ENCODE measurements at regions not wholly inside any gene's neighbourhood (a gene's known extent, or its start where the extent isn't known, plus 50 kb on each side); places are given as distances from the start of the nearest gene placed in this dataset.
"Not testable (repeated sequence)": the region's sequence is repeated elsewhere in the genome, so short reads cannot be mapped to it uniquely, and the experiment has no call there.

- no peak for DNase-seq
Measured at GRCh38 chr2:64745562-64745961, 91.8 kb upstream of the SERTAD2 start.

GRCh38 chr2:64747690-64748091 is 94.0 kb upstream of the SERTAD2 start:
- DNase-seq = not testable (repeated sequence)

GRCh38 chr2:64748147-64748546 is 94.4 kb upstream of the SERTAD2 start:
- no peak for DNase-seq

- no peak for DNase-seq
Measured at GRCh38 chr2:64748561-64748960, 94.8 kb upstream of the SERTAD2 start.

- no peak for DNase-seq
Measured at GRCh38 chr2:64749446-64749845, 95.7 kb upstream of the SERTAD2 start.

GRCh38 chr2:64750001-64750816 is 96.5 kb upstream of the SERTAD2 start:
- DNase-seq = no peak

GRCh38 chr2:64750817-64751285 is 97.1 kb upstream of the SERTAD2 start:
- peak; percentile 98 for DNase-seq

- DNase-seq = peak; percentile 60
Measured at GRCh38 chr2:64751286-64752260, 97.9 kb upstream of the SERTAD2 start.

GRCh38 chr2:64753399-64753798 is 99.7 kb upstream of the SERTAD2 start:
- no peak for DNase-seq

- DNase-seq = no peak
Measured at GRCh38 chr2:64754570-64754969, 100.9 kb upstream of the SERTAD2 start.

- no peak for DNase-seq
Measured at GRCh38 chr2:64757126-64757525, 103.4 kb upstream of the SERTAD2 start.

- DNase-seq = no peak
Measured at GRCh38 chr2:64760128-64760527, 106.4 kb upstream of the SERTAD2 start.

- DNase-seq = no peak
Measured at GRCh38 chr2:64762301-64762997, 108.7 kb upstream of the SERTAD2 start.

- DNase-seq = no peak
Measured at GRCh38 chr2:64763126-64763525, 109.4 kb upstream of the SERTAD2 start.

- no peak for DNase-seq
Measured at GRCh38 chr2:64765160-64765805, 111.6 kb upstream of the SERTAD2 start.

GRCh38 chr2:64766841-64767669 is 113.3 kb upstream of the SERTAD2 start:
- no peak for DNase-seq

- peak; percentile 77 for DNase-seq
Measured at GRCh38 chr2:64767670-64768468, 114.2 kb upstream of the SERTAD2 start.

GRCh38 chr2:64768491-64769005 is 114.8 kb upstream of the SERTAD2 start:
- no peak for DNase-seq

- DNase-seq = no peak
Measured at GRCh38 chr2:64769392-64770044, 115.8 kb upstream of the SERTAD2 start.
